NCI-H82 (cell line): ENCODE measurements at regions not wholly inside any gene's neighbourhood (a gene's known extent, or its start where the extent isn't known, plus 50 kb on each side); places are given as distances from the start of the nearest gene placed in this dataset.

Experiments used
- DNase-seq: peaks from one replicate; lab custom pipeline; 2025; lab: John Stamatoyannopoulos, UW

- DNase-seq = no peak
Measured at GRCh38 chr17:79153367-79154130, 78.9 kb downstream of the ENGASE start.

DNA sequence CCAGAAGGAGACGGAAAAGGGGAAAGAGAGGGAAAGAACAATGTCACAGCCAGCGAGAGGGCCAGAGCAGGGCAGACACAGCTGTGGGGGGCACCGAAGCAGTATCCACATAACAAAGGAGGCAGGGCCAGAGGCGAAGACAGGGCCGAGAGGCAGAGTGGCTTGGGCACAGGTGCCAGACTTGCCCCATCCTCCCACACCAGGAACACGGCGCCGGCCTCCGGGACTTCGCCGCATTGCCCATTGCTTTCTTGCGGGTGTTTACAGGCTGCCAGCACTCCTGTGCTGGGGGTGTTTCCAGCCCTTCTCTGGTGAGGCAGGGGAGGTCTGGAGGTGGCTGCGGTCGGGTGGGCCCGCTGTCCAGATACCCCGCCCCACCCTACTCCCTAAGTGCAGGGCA is 78.0 kb downstream of the ENGASE start:
- no peak for DNase-seq

DNA sequence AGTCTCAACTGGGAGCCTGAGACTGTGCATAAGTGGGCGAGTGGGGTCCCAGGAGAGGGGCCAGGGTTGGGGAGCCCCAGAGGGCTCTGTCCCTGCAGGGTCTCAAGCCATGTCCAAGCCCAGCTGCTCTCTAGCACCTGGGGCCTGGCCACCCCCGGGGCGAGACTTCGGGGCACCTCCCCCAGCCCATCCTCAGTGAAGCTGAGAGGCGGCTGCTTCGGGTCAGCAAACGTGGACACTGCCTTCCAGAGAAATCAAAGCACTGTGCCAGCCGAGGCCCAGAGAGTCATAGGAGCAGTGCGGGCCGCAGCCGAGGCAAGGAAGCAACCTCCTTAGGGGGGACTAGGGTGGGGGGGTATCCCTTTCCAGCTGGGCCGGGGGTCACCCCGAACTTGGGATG is 77.5 kb downstream of the ENGASE start:
- DNase-seq = no peak

GRCh38 chr17:79150799-79151198 is 76.2 kb downstream of the ENGASE start:
- DNase-seq = no peak

- no peak for DNase-seq
Measured at GRCh38 chr17:79150035-79150733, 75.6 kb downstream of the ENGASE start.

- no peak for DNase-seq
Measured at GRCh38 chr17:79148584-79148983, 74.0 kb downstream of the ENGASE start.

DNA sequence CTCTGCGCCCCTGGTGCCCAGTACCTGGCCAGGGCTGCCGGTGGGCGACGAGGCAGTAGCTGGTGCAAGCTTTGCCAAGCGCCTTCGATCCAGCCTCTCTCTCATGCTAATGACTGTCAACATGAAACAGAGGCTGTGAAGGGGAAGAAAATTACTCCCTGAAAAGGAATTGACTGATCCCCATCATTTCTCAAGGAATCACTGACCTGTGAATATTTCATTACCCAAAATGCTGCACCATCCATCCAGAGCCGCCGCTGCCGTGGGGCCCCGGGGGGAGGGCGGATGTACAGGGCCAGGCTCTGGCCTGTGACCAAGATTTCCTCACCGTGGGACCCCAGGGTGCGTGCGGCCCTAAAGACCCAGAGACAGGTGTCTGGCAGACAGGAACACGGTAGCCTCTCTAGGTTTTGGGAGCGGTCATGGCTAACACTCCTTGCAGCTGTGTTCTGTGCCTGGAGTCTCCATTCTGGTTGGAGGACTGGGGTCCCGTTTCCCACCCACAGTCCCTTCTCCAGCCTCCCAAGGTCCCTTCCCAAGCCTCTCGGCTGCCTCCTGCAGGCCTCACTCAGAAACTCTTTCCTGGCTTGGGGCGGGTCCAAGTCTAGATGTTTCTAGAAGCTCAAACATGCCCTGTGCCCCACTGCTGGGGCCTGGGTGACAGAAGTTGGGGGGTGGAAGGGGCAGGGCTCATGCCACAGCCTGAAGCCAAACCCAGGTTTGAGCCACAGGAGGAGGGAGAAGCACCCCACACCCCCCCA is 73.3 kb downstream of the ENGASE start:
- no peak for DNase-seq

- no peak for DNase-seq
Measured at GRCh38 chr17:79146562-79146961, 71.9 kb downstream of the ENGASE start.

- no peak for DNase-seq
Measured at GRCh38 chr17:79145548-79145947, 70.9 kb downstream of the ENGASE start.

GRCh38 chr17:79144133-79144532 is 69.5 kb downstream of the ENGASE start:
- no peak for DNase-seq

- DNase-seq = no peak
Measured at GRCh38 chr17:79142375-79142774, 67.8 kb downstream of the ENGASE start.

- no peak for DNase-seq
Measured at GRCh38 chr17:79141578-79142355, 67.1 kb downstream of the ENGASE start.

DNA sequence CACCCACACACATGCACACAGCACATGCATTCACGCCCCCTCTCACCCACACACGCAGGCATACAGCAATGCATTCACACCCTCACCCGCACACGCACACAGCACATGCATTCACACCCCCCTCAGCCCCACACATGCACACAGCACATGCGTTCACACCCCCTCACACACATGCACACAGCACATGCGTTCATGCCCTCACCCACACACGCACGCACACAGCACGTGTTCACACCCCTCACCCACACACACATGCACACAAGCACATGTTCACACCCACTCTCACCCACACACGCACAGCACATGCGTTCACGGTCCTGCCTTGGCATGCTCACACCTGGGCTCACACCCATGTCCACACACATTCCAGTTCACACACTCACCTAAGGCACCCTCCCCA is 64.2 kb downstream of the ENGASE start:
- no peak for DNase-seq

- no peak for DNase-seq
Measured at GRCh38 chr17:79137789-79138165, 63.2 kb downstream of the ENGASE start.

DNA sequence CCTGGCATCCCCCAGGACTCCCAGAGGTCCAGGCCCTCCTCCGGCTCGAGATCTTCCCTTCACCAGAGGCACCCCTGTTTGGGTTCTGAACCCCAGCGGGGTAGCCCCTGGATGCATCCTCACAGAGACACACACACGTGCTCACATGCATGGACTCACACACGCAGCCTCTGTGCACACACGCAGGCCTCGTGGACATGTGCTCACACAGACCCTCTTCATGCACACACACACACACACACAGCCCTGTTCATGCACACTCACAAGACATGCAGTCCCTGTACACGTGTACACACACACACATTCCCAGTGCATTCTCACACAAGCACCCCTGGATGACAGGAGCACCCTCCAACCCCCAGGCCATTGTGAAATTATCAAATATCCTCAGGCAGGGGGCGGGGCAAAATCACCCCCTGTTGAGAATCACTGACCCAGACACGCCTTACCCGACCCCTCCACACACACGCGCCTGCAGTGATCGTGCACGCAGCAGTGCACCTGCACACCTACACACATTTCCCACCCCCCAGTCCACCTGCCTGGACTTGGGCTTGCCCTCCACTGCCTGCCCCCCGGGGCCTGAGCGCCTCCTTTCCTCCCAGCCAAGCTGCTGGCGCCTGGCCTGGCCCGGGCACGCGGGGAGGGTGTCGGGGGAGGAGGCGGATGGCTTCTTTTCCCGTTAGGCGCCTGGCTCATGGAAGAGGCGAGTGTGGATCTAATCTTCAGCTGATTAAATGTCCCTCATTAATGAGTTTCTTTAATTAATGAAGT is 62.6 kb downstream of the ENGASE start:
- peak; percentile 12 for DNase-seq

- peak; percentile 41 for DNase-seq
Measured at GRCh38 chr17:79136596-79136995, 62.0 kb downstream of the ENGASE start.
